Gastroesophageal sphincter (tissue), 3 donors: ENCODE measurements at regions not wholly inside any gene's neighbourhood (a gene's known extent, or its start where the extent isn't known, plus 50 kb on each side); places are given as distances from the start of the nearest gene placed in this dataset.

ENCODE experiments used
- CTCF ChIP-seq, 4 experiments: fragments of 200-600 bp in 2 of 4; fragments of 450-650 bp in 2 of 4; sonication (generic) in 1 of 4; IDR thresholded peaks; one replicate each; pipeline ENCODE4 v1.5.1; 2017 to 2019; ENCODE audit warnings: antibody characterized with exemption in 4 of 4, mild to moderate bottlenecking in 2 of 4, moderate library complexity in 2 of 4
- EP300 ChIP-seq: sonication (generic); formaldehyde crosslinking; IDR thresholded peaks from one replicate; pipeline ENCODE4 v1.6.1; 2017; ENCODE audit warnings: antibody characterized with exemption, mild to moderate bottlenecking
- POLR2A ChIP-seq, 2 donors: fragments of 450-650 bp; IDR thresholded peaks; one replicate each; pipeline ENCODE4 v1.6.1; 2017; ENCODE audit warnings: antibody characterized with exemption in 2 of 2, mild to moderate bottlenecking in 2 of 2, moderate library complexity in 1 of 2

GRCh38 chr13:47025791-47026447 lies 129.1 kb upstream of the HTR2A start:
- TF ChIP-seq CTCF (IDR thresholded peaks at IDR 0.05) (no peak), EP300 (no peak), POLR2A (IDR thresholded peaks at IDR 0.05) (no peak)
